ENCODE measurements at regions not wholly inside any gene's neighbourhood (a gene's known extent, or its start where the extent isn't known, plus 50 kb on each side); places are given as distances from the start of the nearest gene placed in this dataset.

GRCh38 chr5:44644628-44645027, 164.1 kb upstream of the MRPS30 start:
- TF ChIP-seq POLR2AphosphoS5 (IDR thresholded peaks at IDR 0.05) (no peak), CTCF (IDR thresholded peaks at IDR 0.05) (no peak), POLR2A (IDR thresholded peaks at IDR 0.05) (no peak)

Measured in prostate gland (tissue), 2 donors.